ENCODE measurements at regions not wholly inside any gene's neighbourhood (a gene's known extent, or its start where the extent isn't known, plus 50 kb on each side); places are given as distances from the start of the nearest gene placed in this dataset.

GRCh38 chr1:47697616-47698335 is 259.9 kb downstream of the FOXD2 start:
- Histone ChIP-seq H3K4me3 (ENCODE audit: extremely low read depth in 1 of 4, insufficient read depth in 2 of 4, low read depth in 3 of 4, low read length in 4 of 4) (no peak overlapping the region), H3K23ac (ENCODE audit: insufficient read length) (no peak overlapping the region), H4K8ac (ENCODE audit: extremely low read depth, insufficient read depth, low read length) (no peak overlapping the region), H3K4me1 (replicated peaks in 1 of 4; ENCODE audit: control insufficient read depth in 3 of 4, insufficient read depth in 4 of 4, low read length in 3 of 4) (peaks cover 0 to 4% (median 0%) of the 10 kb centered on the region in 4 experiments; a peak in 1 of 7 replicates), H2BK5ac (ENCODE audit: low read depth, low read length) (no peak overlapping the region), H3K4ac (replicated peaks; ENCODE audit: insufficient read length, low read depth, low read length) (no peak overlapping the region), H2BK15ac (ENCODE audit: low read length) (no peak overlapping the region), H3K79me1 (ENCODE audit: low read depth, low read length) (no peaks in the 10 kb centered on the region), H3K36me3 (ENCODE audit: control insufficient read depth in 2 of 4, insufficient read depth in 4 of 4, low read length in 3 of 4) (no peaks in the 10 kb centered on the region), H3K9ac (replicated peaks in 1 of 4; ENCODE audit: extremely low read depth in 1 of 4, low read depth in 3 of 4, low read length in 3 of 4) (no peak overlapping the region), H4K5ac (ENCODE audit: insufficient read length, low read depth, low read length) (no peak overlapping the region), H3K79me2 (ENCODE audit: control insufficient read depth in 1 of 2, insufficient read depth in 2 of 2, low read length in 2 of 2) (no peaks in the 10 kb centered on the region), H4K20me1 (replicated peaks in 1 of 2; ENCODE audit: control insufficient read depth in 1 of 2, insufficient read depth in 2 of 2, low read length in 2 of 2) (no peaks in the 10 kb centered on the region), H3K27ac (ENCODE audit: low read depth, low read length) (no peak overlapping the region), H4K91ac (replicated peaks; ENCODE audit: insufficient read length, low read length) (no peak overlapping the region), H2AFZ (ENCODE audit: low read length) (no peak overlapping the region), H3K14ac (ENCODE audit: insufficient read length) (no peak overlapping the region), H3K27me3 (replicated peaks in 1 of 4; ENCODE audit: control insufficient read depth in 3 of 4, extremely low read depth in 1 of 4, insufficient read depth in 3 of 4, low read length in 3 of 4) (peaks cover 0 to 2% (median 0%) of the 10 kb centered on the region in 4 experiments; a peak in 1 of 7 replicates), H3K18ac (ENCODE audit: extremely low read depth, low read length) (no peak overlapping the region), H3K23me2 (ENCODE audit: low read depth, low read length) (no peaks in the 10 kb centered on the region), H3K56ac (replicated peaks; ENCODE audit: insufficient read length, low read depth, low read length) (no peak overlapping the region), H2AK5ac (ENCODE audit: low read depth, low read length) (no peak overlapping the region), H3K4me2 (ENCODE audit: insufficient read depth in 1 of 2, low read depth in 2 of 2, low read length in 2 of 2) (no peak overlapping the region), H2BK12ac (ENCODE audit: low read depth, low read length) (no peak overlapping the region), H2BK120ac (replicated peaks; ENCODE audit: low read depth, low read length) (no peak overlapping the region), H3K9me3 (ENCODE audit: insufficient read depth in 2 of 2, low read depth in 1 of 2, low read length in 1 of 2) (no peaks in the 10 kb centered on the region), H2BK20ac (ENCODE audit: low read length) (no peak overlapping the region)
- 82% methylated on average over 7 of the region's 7 CpGs; no CpG with 5 or more reads in 1 of the 2 experiments for WGBS, 2 experiments (ENCODE audit: extremely low coverage in 1 of 2, insufficient coverage in 1 of 2, insufficient read length in 1 of 2, insufficient replicate concordance in 2 of 2, low coverage in 1 of 2, low lambda C conversion rate in 2 of 2, missing lambda C conversion rate in 1 of 2)
- no peak for TF ChIP-seq SIX5 (IDR thresholded peaks at IDR 0.05; ENCODE audit: low read depth, low read length)
- DNase-seq (ENCODE audit: low read depth in 1 of 2, low spot score in 2 of 2), result no peak
- no peak for FAIRE-seq
- ChIA-PET CTCF (ENCODE audit: partially characterized antibody) (interaction anchor here (1.0 to 2.6 kb wide), 9 partner anchors 7 to 260 kb away, joined by 3 to 8 read pairs (median 4); partner anchors contain the start of gene FOXD2), POLR2A (ENCODE audit: partially characterized antibody) (no interaction called here)

Measured in H1 (cell line).